Upper lobe of left lung (tissue), 4 donors: ENCODE measurements at regions not wholly inside any gene's neighbourhood (a gene's known extent, or its start where the extent isn't known, plus 50 kb on each side); places are given as distances from the start of the nearest gene placed in this dataset.

Experiments used
- CTCF ChIP-seq, 6 experiments: fragments of 450-650 bp in 4 of 6; fragments of 200-600 bp in 2 of 6; sonication (generic) in 2 of 6; IDR thresholded peaks; one replicate each; pipeline ENCODE4 v1.5.1; 2016 to 2019; ENCODE audit warnings: antibody characterized with exemption in 6 of 6
- EP300 ChIP-seq, 4 donors: sonication (generic); formaldehyde crosslinking; IDR thresholded peaks; one replicate each; pipeline ENCODE4 v1.5.1; 2017; ENCODE audit warnings: antibody characterized with exemption in 4 of 4, control low read depth in 2 of 4
- POLR2A ChIP-seq, 4 donors: fragments of 450-650 bp; IDR thresholded peaks; one replicate each; pipeline ENCODE4 v1.5.1; 2016 to 2017; ENCODE audit warnings: antibody characterized with exemption in 4 of 4, mild to moderate bottlenecking in 2 of 4
- POLR2AphosphoS5 ChIP-seq, 2 donors: sonication (generic); formaldehyde crosslinking; IDR thresholded peaks; one replicate each; pipeline ENCODE4 v1.5.1; 2017; ENCODE audit warnings: antibody characterized with exemption in 2 of 2

GRCh38 chr18:57856557-57857280, 53.6 kb upstream of the ATP8B1 start:
- TF ChIP-seq CTCF (IDR thresholded peaks at IDR 0.05): no peak
- TF ChIP-seq POLR2AphosphoS5 (IDR thresholded peaks at IDR 0.05): no peak
- no peak for TF ChIP-seq EP300 (IDR thresholded peaks at IDR 0.05)
- no peak for TF ChIP-seq POLR2A (IDR thresholded peaks at IDR 0.05)
